ENCODE measurements at regions not wholly inside any gene's neighbourhood (a gene's known extent, or its start where the extent isn't known, plus 50 kb on each side); places are given as distances from the start of the nearest gene placed in this dataset.
A peak's percentile ranks its signal among the peaks of the same experiment; 100 is the strongest.

- peak; percentile 94 for DNase-seq (ENCODE audit: low spot score)
Measured at GRCh38 chr10:77710759-77711682, 73.4 kb upstream of the KCNMA1 start.

GRCh38 chr10:77710081-77710551 is 72.5 kb upstream of the KCNMA1 start:
- no peak for DNase-seq (ENCODE audit: low spot score)

- DNase-seq (ENCODE audit: low spot score): no peak
Measured at GRCh38 chr10:77707570-77707969, 70.0 kb upstream of the KCNMA1 start.

GRCh38 chr10:77702166-77702565 is 64.6 kb upstream of the KCNMA1 start:
- DNase-seq (ENCODE audit: low spot score): peak; percentile 67

- no peak for DNase-seq (ENCODE audit: low spot score)
Measured at GRCh38 chr10:77700086-77700485, 62.5 kb upstream of the KCNMA1 start.

- no peak for DNase-seq (ENCODE audit: low spot score)
Measured at GRCh38 chr10:77699080-77699645, 61.6 kb upstream of the KCNMA1 start.

- no peak for DNase-seq (ENCODE audit: low spot score)
Measured at GRCh38 chr10:77698267-77698931, 60.8 kb upstream of the KCNMA1 start.

- DNase-seq (ENCODE audit: low spot score): no peak
Measured at GRCh38 chr10:77696584-77696983, 59.0 kb upstream of the KCNMA1 start.

GRCh38 chr10:77695186-77695585 is 57.6 kb upstream of the KCNMA1 start:
- DNase-seq (ENCODE audit: low spot score): no peak

- peak; percentile 59 for DNase-seq (ENCODE audit: low spot score)
Measured at GRCh38 chr10:77692782-77693181, 55.2 kb upstream of the KCNMA1 start.

- DNase-seq (ENCODE audit: low spot score): no peak
Measured at GRCh38 chr10:77689339-77689738, 51.7 kb upstream of the KCNMA1 start.

GRCh38 chr10:77687621-77688020 is 50.0 kb upstream of the KCNMA1 start:
- DNase-seq (ENCODE audit: low spot score): no peak

Measured in GM03348 (cell line).